ENCODE measurements at regions not wholly inside any gene's neighbourhood (a gene's known extent, or its start where the extent isn't known, plus 50 kb on each side); places are given as distances from the start of the nearest gene placed in this dataset.

DNA sequence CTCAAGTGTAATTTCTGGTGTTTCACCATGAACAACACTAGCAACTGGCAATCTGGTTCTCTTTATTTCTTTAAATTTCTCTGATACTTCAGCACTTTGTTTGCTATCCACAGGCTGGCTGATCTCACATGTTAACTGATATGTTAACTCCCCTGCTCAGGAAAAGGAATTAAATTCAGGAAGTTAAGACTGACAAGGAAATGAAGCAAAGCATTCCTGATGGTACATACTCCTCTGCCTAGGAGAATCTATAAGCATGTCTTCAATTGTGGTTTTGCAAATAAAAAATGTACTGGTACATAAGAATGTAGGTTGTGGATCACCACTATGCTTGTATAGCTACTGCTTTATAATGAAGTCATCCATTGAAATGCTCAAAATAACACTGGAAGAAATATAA lies 1119.2 kb upstream of the INTU start:
- TF ChIP-seq POLR2A (IDR thresholded peaks at IDR 0.05; ENCODE audit: low read depth, low read length): no peak
- TF ChIP-seq, protein P1, sequence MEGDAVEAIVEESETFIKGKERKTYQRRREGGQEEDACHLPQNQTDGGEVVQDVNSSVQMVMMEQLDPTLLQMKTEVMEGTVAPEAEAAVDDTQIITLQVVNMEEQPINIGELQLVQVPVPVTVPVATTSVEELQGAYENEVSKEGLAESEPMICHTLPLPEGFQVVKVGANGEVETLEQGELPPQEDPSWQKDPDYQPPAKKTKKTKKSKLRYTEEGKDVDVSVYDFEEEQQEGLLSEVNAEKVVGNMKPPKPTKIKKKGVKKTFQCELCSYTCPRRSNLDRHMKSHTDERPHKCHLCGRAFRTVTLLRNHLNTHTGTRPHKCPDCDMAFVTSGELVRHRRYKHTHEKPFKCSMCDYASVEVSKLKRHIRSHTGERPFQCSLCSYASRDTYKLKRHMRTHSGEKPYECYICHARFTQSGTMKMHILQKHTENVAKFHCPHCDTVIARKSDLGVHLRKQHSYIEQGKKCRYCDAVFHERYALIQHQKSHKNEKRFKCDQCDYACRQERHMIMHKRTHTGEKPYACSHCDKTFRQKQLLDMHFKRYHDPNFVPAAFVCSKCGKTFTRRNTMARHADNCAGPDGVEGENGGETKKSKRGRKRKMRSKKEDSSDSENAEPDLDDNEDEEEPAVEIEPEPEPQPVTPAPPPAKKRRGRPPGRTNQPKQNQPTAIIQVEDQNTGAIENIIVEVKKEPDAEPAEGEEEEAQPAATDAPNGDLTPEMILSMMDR (IDR thresholded peaks at IDR 0.05; ENCODE audit: extremely low read depth in 1 of 2, insufficient read depth in 1 of 2, low read depth in 1 of 2, low read length in 2 of 2): no peak
- no peak for TF ChIP-seq EZH2 (IDR thresholded peaks at IDR 0.05; ENCODE audit: borderline replicate concordance, low read depth, low read length, severe bottlenecking)
- TF ChIP-seq POLR2AphosphoS5 (IDR thresholded peaks at IDR 0.05; ENCODE audit: insufficient read depth, low read depth, low read length): no peak
- no peak for TF ChIP-seq FOS (IDR thresholded peaks at IDR 0.05; ENCODE audit: borderline replicate concordance, insufficient read depth, low read length)
- TF ChIP-seq MAX (IDR thresholded peaks at IDR 0.05; ENCODE audit: insufficient read depth, insufficient read length): no peak
- TF ChIP-seq GATA2 (IDR thresholded peaks at IDR 0.05; ENCODE audit: insufficient read depth, insufficient read length, low read depth, low read length): no peak
- no peak for TF ChIP-seq JUN (IDR thresholded peaks at IDR 0.05; ENCODE audit: borderline replicate concordance, insufficient read depth, insufficient read length, low read depth)
- no peak for TF ChIP-seq MYC (IDR thresholded peaks at IDR 0.05; ENCODE audit: low read depth, low read length)
- Histone ChIP-seq H3K27me3 (ENCODE audit: control insufficient read depth in 2 of 2, insufficient read depth in 2 of 2, low read length in 2 of 2) (no peaks in the 10 kb centered on the region), H3K9me3 (replicated peaks; ENCODE audit: control insufficient read depth, insufficient read depth, low read length) (no peaks in the 10 kb centered on the region), H3K9me1 (replicated peaks; ENCODE audit: control insufficient read depth, extremely low read depth, insufficient read depth, low read length) (no peaks in the 10 kb centered on the region), H2AFZ (ENCODE audit: low read depth, low read length) (no peak overlapping the region), H3K4me2 (ENCODE audit: insufficient read depth, low read length) (no peak overlapping the region), H3K36me3 (ENCODE audit: control insufficient read depth in 2 of 2, extremely low read depth in 1 of 2, insufficient read depth in 2 of 2, low read length in 2 of 2) (no peaks in the 10 kb centered on the region), H3K9ac (replicated peaks; ENCODE audit: extremely low read depth, insufficient read depth, low read length) (no peak overlapping the region), H4K20me1 (replicated peaks; ENCODE audit: control insufficient read depth, extremely low read depth, insufficient read depth, low read length) (no peaks in the 10 kb centered on the region), H3K4me1 (ENCODE audit: control insufficient read depth, extremely low read depth, insufficient read depth, low read length) (no peaks in the 10 kb centered on the region), H3K27ac (ENCODE audit: insufficient read depth, low read depth, low read length) (no peak overlapping the region), H3K79me2 (ENCODE audit: control insufficient read depth, insufficient read depth, low read length) (no peaks in the 10 kb centered on the region), H3K4me3 (replicated peaks in 1 of 3; ENCODE audit: insufficient read depth in 1 of 3, low read depth in 1 of 3, low read length in 3 of 3) (no peak overlapping the region)
- DNase-seq (ENCODE audit: low read depth, low spot score): no peak
- BruUV-seq (replicated peaks): no TSS peak
- dilution Hi-C loops (cut with MboI; ENCODE audit: extremely low pct_ligation_motif_present, low sequenced_read_pairs) (no loop called here), intact Hi-C loops (cut with micrococcal nuclease) (no loop called here)
- ChIA-PET POLR2A (no interaction called here), CTCF (interaction anchor here (1.4 kb wide), 1 partner anchor 10 kb away, joined by 4 read pairs; no protein-coding TSS in a partner anchor)
- no peak for FAIRE-seq
